HUES48 (cell line): ENCODE measurements at regions not wholly inside any gene's neighbourhood (a gene's known extent, or its start where the extent isn't known, plus 50 kb on each side); places are given as distances from the start of the nearest gene placed in this dataset.
"Not testable (repeated sequence)": the region's sequence is repeated elsewhere in the genome, so short reads cannot be mapped to it uniquely, and the experiment has no call there.

ENCODE experiments used
- H3K27ac ChIP-seq: one replicate; pipeline ENCODE4 v1.7.0; 2013; ENCODE audit warnings: low read depth, low read length, inconsistent platforms
- H3K27me3 ChIP-seq: 2 replicates; pipeline ENCODE4 v1.6.1; 2013; ENCODE audit warnings: mild to moderate bottlenecking, low read length; ENCODE audit not compliant: control insufficient read depth, insufficient read depth
- H3K36me3 ChIP-seq: 2 replicates; pipeline ENCODE4 v1.6.1; 2013; ENCODE audit warnings: low read length; ENCODE audit not compliant: control insufficient read depth, insufficient read depth
- H3K4me1 ChIP-seq: 2 replicates; pipeline ENCODE4 v1.6.1; 2013; ENCODE audit warnings: mild to moderate bottlenecking, low read length; ENCODE audit not compliant: control insufficient read depth, insufficient read depth
- H3K4me3 ChIP-seq: 2 replicates; pipeline ENCODE4 v1.5.1; 2013; ENCODE audit warnings: mild to moderate bottlenecking, low read depth, low read length
- H3K9ac ChIP-seq: 2 replicates; pipeline ENCODE4 v1.6.1; 2013; ENCODE audit warnings: mild to moderate bottlenecking, low read depth, low read length, moderate library complexity
- H3K9me3 ChIP-seq: 2 replicates; pipeline ENCODE4 v1.6.1; 2013; ENCODE audit warnings: low read length; ENCODE audit not compliant: control insufficient read depth, insufficient read depth

- not testable (repeated sequence) for H3K27me3 ChIP-seq, H3K36me3 ChIP-seq, H3K4me1 ChIP-seq, H3K4me3 ChIP-seq, H3K9ac ChIP-seq, H3K27ac ChIP-seq
- peaks cover 37% of the 10 kb centered on the region for H3K9me3 ChIP-seq
These were observed 330.1 kb upstream of the AR start for GRCh38 chrX:67213686-67214085.

- no peak overlapping the region for H3K27ac ChIP-seq
- H3K27me3 ChIP-seq = no peaks in the 10 kb centered on the region
- no peak overlapping the region for H3K4me3 ChIP-seq
- peaks cover 67% of the 10 kb centered on the region for H3K9me3 ChIP-seq
- no peak overlapping the region for H3K9ac ChIP-seq
- H3K36me3 ChIP-seq = no peaks in the 10 kb centered on the region
- H3K4me1 ChIP-seq = no peaks in the 10 kb centered on the region
These were observed 335.9 kb upstream of the AR start for GRCh38 chrX:67207912-67208311.

DNA sequence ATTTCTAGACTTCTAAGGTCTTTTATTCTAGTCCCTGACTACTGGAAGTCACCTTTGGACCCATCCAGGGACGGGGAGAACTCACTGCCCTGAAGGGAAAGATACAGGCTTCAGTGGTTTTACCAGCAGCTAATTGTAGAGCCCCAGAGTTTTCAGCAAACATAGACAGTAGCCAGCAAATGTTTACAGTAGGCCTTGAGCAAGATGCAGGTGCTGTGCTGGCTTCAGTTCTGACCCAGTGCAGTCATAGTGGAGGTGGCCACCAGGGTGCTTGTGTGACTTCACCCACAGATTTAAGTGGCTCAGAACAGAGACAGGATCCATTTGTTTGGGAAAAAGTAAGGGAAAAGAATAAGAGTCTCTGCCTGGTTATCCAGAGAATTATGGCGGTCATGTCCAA, 384.4 kb upstream of the AR start:
- no peaks in the 10 kb centered on the region for H3K36me3 ChIP-seq
- no peaks in the 10 kb centered on the region for H3K4me1 ChIP-seq
- H3K9ac ChIP-seq = no peak overlapping the region
- no peak overlapping the region; the same call in 1 of the 2 replicates for H3K4me3 ChIP-seq
- H3K27me3 ChIP-seq = no peaks in the 10 kb centered on the region
- H3K9me3 ChIP-seq = peaks cover 69% of the 10 kb centered on the region
- no peak overlapping the region for H3K27ac ChIP-seq

DNA sequence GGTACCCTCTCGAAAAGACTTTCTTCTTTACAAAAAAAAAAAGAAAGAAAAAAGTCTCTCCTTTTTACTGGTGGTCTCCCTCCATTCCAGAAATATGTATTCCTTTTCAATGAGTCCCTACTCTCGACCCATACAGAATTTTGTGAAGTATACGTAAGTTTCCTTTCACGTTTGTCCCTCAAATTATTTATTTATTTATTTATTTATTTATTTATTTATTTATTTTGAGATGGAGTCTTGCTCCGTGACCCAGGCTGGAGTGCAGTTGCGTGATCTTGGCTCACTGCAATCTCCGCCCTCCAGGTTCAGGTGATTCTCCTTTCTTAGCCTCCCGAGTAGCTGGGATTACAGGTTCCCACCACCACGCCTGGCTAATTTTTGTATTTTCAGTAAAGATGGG, 429.2 kb upstream of the AR start:
- Histone ChIP-seq H3K9me3 (peaks cover 41% of the 10 kb centered on the region), H3K4me1 (no peaks in the 10 kb centered on the region), H3K4me3 (no peak overlapping the region), H3K9ac (no peak overlapping the region), H3K27ac (no peak overlapping the region), H3K36me3 (no peaks in the 10 kb centered on the region), H3K27me3 (no peaks in the 10 kb centered on the region)

- Histone ChIP-seq H3K36me3 (no peaks in the 10 kb centered on the region), H3K4me3 (no peak overlapping the region), H3K27ac (no peak overlapping the region), H3K9me3 (peaks cover 28% of the 10 kb centered on the region), H3K27me3 (no peaks in the 10 kb centered on the region), H3K4me1 (no peaks in the 10 kb centered on the region), H3K9ac (no peak overlapping the region)
These were observed 438.1 kb upstream of the AR start for GRCh38 chrX:67105758-67106116.

DNA sequence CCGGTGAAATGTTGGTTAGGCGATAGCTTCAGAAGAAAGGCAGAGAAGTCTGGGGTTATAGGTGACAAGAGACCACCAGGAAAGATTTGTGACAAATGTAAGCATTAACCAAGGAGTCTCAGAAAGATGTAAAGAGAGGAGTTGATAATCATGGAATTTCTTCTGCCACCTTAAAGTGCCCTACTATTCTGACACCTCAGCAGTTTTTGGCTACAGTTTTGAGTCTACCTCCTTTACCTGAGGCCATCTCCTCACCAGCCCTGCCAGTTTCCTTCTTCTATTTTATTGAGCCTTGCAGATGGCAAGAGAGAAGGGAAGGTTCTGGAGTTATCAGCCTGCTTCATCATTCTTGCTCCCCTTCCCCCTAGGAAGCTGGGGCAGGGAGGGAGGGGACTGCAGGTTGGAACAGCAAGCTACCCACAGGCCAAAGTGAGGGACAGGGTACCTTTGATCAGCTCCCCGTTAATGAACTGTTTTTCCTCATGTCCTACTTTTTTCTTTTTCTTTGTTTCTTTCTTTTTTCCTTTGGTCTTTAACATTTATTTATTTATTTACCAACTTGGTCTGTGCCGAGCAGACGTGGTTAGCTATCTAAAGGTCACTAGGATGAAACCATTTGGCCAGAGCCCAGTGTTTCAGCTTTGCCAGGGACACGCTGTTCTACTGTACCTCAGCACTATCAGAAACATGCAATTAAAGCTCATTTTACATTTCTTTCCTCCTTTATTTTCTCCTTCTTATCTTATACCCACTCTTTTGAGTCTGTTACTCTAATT, 438.7 kb upstream of the AR start:
- no peak overlapping the region for H3K27ac ChIP-seq
- no peak overlapping the region for H3K9ac ChIP-seq
- no peaks in the 10 kb centered on the region for H3K4me1 ChIP-seq
- H3K27me3 ChIP-seq = no peaks in the 10 kb centered on the region
- peaks cover 27% of the 10 kb centered on the region for H3K9me3 ChIP-seq
- H3K36me3 ChIP-seq = no peaks in the 10 kb centered on the region
- no peak overlapping the region for H3K4me3 ChIP-seq

GRCh38 chrX:67100031-67100884, 443.6 kb upstream of the AR start:
- peaks cover 30% of the 10 kb centered on the region for H3K9me3 ChIP-seq
- H3K27ac ChIP-seq = no peak overlapping the region
- H3K27me3 ChIP-seq = no peaks in the 10 kb centered on the region
- H3K4me1 ChIP-seq = no peaks in the 10 kb centered on the region
- H3K4me3 ChIP-seq = no peak overlapping the region
- no peaks in the 10 kb centered on the region for H3K36me3 ChIP-seq
- H3K9ac ChIP-seq = no peak overlapping the region

GRCh38 chrX:67094061-67094460, 449.8 kb upstream of the AR start:
- peak overlapping the region; percentile 39 for H3K27ac ChIP-seq
- H3K36me3 ChIP-seq = no peaks in the 10 kb centered on the region
- no peak overlapping the region for H3K9ac ChIP-seq
- peaks cover 13% of the 10 kb centered on the region; the same call in 1 of the 2 replicates for H3K4me1 ChIP-seq
- H3K27me3 ChIP-seq = no peaks in the 10 kb centered on the region
- peak overlapping the region; percentile 19; the same call in 1 of the 2 replicates for H3K4me3 ChIP-seq
- peaks cover 46% of the 10 kb centered on the region for H3K9me3 ChIP-seq

DNA sequence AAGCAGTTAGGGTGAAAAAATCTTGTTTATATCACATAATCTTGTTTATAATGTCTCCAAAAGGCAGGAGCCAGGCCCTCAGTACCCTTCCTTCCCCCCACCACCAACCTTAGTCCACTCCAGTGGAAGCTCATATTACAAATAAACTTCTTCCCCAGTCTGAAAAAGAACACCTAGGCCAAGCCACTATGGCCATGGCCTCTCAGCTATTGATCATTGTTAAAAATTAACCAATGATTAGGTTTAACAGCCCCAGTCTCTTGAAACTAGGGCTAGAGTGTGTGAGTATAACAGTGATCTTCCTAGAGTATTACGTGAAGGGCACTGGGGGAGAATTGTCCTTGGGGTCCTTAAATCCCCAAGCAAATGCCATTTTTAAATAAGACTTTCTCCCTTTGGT, 411.9 kb upstream of the EDA2R start:
- Histone ChIP-seq H3K4me1 (no peaks in the 10 kb centered on the region), H3K27ac (no peak overlapping the region), H3K9ac (no peak overlapping the region), H3K4me3 (no peak overlapping the region), H3K36me3 (no peaks in the 10 kb centered on the region), H3K27me3 (no peaks in the 10 kb centered on the region), H3K9me3 (peaks cover 44% of the 10 kb centered on the region)

GRCh38 chrX:67044866-67045265, 406.0 kb upstream of the EDA2R start:
- Histone ChIP-seq H3K27ac (no peak overlapping the region), H3K9me3 (peaks cover 43% of the 10 kb centered on the region), H3K9ac (no peak overlapping the region), H3K36me3 (no peaks in the 10 kb centered on the region), H3K4me3 (no peak overlapping the region), H3K27me3 (no peaks in the 10 kb centered on the region), H3K4me1 (no peaks in the 10 kb centered on the region)

- no peaks in the 10 kb centered on the region for H3K27me3 ChIP-seq
- no peaks in the 10 kb centered on the region for H3K4me1 ChIP-seq
- H3K4me3 ChIP-seq = no peak overlapping the region
- H3K36me3 ChIP-seq = no peaks in the 10 kb centered on the region
- H3K9ac ChIP-seq = no peak overlapping the region
- H3K27ac ChIP-seq = no peak overlapping the region
- H3K9me3 ChIP-seq = peaks cover 47% of the 10 kb centered on the region
These were observed 405.3 kb upstream of the EDA2R start for GRCh38 chrX:67044029-67044653.
